HG02938 (cell line): ENCODE measurements at regions not wholly inside any gene's neighbourhood (a gene's known extent, or its start where the extent isn't known, plus 50 kb on each side); places are given as distances from the start of the nearest gene placed in this dataset.

ENCODE experiments used
- ATAC-seq: cut with Tn5 transposase; IDR thresholded peaks from one replicate; pipeline ENCODE4 v1.9.1; 2021; ENCODE audit warnings: mild to moderate bottlenecking, moderate library complexity; ENCODE audit not compliant: unreplicated experiment

- ATAC-seq = no peak
Observed at GRCh38 chr6:14361297-14361696, 243.7 kb downstream of the CD83 start.

GRCh38 chr6:14361956-14362587, 244.5 kb downstream of the CD83 start:
- ATAC-seq = no peak

GRCh38 chr6:14364370-14364769, 246.8 kb downstream of the CD83 start:
- no peak for ATAC-seq

GRCh38 chr6:14365393-14365792, 247.8 kb downstream of the CD83 start:
- no peak for ATAC-seq

GRCh38 chr6:14366315-14366714, 248.7 kb downstream of the CD83 start:
- ATAC-seq = no peak

GRCh38 chr6:14366872-14367271, 249.3 kb downstream of the CD83 start:
- ATAC-seq = no peak

- no peak for ATAC-seq
Observed at GRCh38 chr6:14367296-14367695, 249.7 kb downstream of the CD83 start.

GRCh38 chr6:14369717-14370116, 252.1 kb downstream of the CD83 start:
- ATAC-seq = no peak

GRCh38 chr6:14371530-14371929, 254.0 kb downstream of the CD83 start:
- ATAC-seq = no peak

GRCh38 chr6:14372734-14373489, 255.3 kb downstream of the CD83 start:
- ATAC-seq = no peak

- no peak for ATAC-seq
Observed at GRCh38 chr6:14373648-14374437, 256.3 kb downstream of the CD83 start.

- ATAC-seq = no peak
Observed at GRCh38 chr6:14375930-14376329, 258.4 kb downstream of the CD83 start.

- no peak for ATAC-seq
Observed at GRCh38 chr6:14379568-14379967, 262.0 kb downstream of the CD83 start.

- ATAC-seq = no peak
Observed at GRCh38 chr6:14380086-14380820, 262.7 kb downstream of the CD83 start.

- no peak for ATAC-seq
Observed at GRCh38 chr6:14380901-14381828, 263.6 kb downstream of the CD83 start.

- ATAC-seq = no peak
Observed at GRCh38 chr6:14381829-14382677, 264.5 kb downstream of the CD83 start.

GRCh38 chr6:14382678-14383236, 265.2 kb downstream of the CD83 start:
- ATAC-seq = no peak

- no peak for ATAC-seq
Observed at GRCh38 chr6:14383393-14384174, 266.0 kb downstream of the CD83 start.
